HG03558 (cell line): ENCODE measurements at regions not wholly inside any gene's neighbourhood (a gene's known extent, or its start where the extent isn't known, plus 50 kb on each side); places are given as distances from the start of the nearest gene placed in this dataset.

ENCODE experiments used
- ATAC-seq: cut with Tn5 transposase; IDR thresholded peaks from one replicate; pipeline ENCODE4 v1.9.1; 2021; ENCODE audit warnings: moderate number of reproducible peaks; ENCODE audit not compliant: unreplicated experiment; ENCODE audit errors: extremely low read depth

DNA sequence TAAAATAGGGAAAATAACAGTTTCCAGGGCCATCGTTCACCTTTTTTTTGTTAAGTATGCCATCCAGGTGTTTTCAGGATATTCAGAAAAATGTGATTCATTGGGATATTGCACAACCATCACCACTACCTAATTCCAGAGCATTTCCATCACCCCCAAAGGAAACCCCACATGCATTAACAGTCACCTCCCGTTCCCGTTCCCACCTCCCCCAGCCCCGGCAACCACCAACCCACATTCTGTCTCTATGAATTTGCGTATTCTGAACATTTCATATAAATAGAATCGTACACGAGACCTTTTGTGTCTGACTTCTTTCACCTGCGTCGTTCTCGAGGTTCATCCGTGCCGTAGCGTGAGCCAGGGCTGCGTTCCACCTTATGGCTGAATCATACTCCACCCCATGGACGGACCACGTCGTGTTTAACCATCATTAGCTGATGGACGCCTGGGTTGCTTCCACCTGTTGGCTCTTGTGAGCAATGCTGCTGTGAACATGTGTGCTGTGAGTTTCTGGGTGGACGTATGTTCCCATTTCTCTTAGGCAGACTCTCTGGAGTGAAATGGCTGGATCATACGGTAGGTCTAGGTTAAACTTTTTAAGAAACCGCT is 51.0 kb upstream of the NCOR2 start:
- ATAC-seq: no peak

- no peak for ATAC-seq
Observed at GRCh38 chr12:124617615-124618014, 50.2 kb upstream of the NCOR2 start.
